HG03045 (cell line): ENCODE measurements at regions not wholly inside any gene's neighbourhood (a gene's known extent, or its start where the extent isn't known, plus 50 kb on each side); places are given as distances from the start of the nearest gene placed in this dataset.

Source experiments
- ATAC-seq: cut with Tn5 transposase; IDR thresholded peaks from one replicate; pipeline ENCODE4 v1.9.1; 2021; ENCODE audit warnings: mild to moderate bottlenecking, moderate library complexity; ENCODE audit not compliant: unreplicated experiment

DNA sequence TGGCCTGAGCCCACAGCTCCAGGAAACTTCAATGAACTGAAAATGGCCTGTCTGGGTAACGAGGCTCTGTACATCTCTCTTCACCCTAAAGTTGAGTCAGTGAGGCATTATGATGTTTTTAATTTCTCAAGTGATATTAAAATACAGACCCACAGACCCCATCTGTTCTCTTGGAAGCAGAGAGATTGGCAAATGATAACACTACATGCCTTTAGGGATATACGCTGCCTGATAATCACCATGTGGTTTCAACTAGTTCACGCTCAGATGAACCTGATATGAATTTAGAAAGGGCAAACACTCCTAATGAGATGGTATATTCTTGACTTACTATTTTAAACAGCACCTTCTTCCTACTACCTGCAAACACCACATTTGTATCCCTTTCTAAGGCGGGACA is 127.5 kb downstream of the RFC3 start:
- no peak for ATAC-seq

DNA sequence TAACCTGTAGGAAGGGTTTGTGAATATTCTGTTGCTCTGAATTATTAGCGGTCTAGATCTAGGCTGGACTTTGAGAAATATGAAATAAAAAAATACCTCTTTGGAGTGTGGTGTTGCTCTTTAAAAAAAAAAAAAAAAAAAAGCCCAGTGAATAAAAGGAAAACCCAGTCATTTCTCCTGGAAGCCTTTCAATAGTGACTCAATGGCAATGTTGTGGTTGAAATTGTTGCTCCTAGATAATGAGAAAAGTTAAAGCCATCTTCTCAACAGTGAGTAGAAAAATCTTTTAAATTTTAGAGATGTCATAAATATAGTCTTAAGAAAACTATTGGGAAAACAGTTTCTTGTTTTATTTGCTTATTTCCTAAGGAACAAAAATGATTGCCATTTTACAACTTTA is 135.3 kb downstream of the RFC3 start:
- ATAC-seq = no peak

DNA sequence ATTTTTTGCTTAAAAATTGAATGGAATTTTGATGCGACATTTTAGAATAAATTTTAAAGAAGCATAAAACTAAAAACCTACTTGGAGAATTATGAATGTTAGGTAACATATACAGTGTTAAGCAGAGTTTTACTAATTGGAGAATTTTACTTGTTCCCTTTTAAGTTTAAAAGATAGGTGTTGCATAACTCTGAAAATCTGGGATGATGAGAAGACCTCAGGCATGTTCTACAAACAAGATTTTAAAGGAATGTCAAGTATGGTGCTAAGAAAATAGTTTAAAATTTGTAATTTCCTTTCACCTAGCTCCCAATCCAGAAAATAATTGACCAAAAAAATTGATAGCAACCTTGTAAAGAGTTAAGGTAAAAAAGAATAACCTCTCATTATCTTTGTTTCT is 135.8 kb downstream of the RFC3 start:
- no peak for ATAC-seq

DNA sequence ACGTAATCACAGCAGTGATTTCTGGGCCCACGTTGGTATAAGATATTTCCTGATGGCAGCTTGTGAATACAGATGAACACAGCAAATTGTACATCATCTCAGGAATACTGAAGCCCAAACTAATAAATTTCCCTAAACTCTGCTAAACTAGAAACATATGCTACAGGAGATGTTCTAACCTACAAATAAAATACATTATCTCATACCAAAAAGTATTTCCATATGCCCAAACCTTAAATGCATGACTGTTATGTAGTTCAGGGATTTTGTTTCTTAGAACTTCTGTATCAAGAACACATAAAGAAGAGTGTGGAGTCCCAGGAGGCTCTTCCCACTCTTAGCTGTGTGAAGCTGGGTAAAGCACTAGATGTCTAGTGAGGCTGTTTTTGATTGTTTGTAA is 138.4 kb downstream of the RFC3 start:
- no peak for ATAC-seq

DNA sequence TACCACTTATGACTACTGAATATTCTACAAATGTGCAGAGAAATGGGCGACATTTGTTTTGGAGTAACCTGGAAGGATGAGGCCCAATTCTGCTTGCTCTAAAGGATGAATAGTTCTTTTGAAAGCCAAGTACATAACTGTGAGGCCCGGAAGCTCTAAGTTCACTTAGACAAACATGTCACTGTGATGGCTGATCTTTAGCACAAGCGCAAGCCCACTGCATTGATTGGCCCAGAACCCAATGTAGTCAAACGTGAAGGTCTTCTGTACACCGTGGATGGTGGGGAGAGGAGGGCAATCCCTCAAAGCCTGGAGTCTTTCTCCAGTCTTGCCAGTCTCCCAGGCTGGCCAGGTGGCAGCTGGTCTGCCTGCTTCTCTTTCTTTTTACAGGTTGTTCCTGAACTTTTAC is 139.6 kb downstream of the RFC3 start:
- ATAC-seq = no peak

DNA sequence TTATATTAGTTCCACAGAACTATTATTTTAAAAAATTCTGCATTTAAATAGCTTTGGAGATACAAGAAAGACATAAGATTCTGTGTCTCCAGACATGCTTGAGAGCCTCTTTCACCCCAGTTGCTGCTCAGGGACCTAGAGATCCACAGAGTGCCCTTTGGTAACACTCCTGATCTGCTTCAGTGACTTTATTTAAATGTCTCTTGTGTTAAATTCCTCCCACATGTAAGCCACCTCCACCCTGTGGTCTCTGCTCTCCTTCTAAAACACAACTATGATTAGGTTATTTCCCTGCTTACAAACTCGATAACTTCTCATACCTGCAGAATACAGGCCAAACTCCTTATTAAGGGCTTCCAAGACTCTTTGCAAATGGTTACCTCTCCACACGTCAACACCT is 141.0 kb downstream of the RFC3 start:
- no peak for ATAC-seq

DNA sequence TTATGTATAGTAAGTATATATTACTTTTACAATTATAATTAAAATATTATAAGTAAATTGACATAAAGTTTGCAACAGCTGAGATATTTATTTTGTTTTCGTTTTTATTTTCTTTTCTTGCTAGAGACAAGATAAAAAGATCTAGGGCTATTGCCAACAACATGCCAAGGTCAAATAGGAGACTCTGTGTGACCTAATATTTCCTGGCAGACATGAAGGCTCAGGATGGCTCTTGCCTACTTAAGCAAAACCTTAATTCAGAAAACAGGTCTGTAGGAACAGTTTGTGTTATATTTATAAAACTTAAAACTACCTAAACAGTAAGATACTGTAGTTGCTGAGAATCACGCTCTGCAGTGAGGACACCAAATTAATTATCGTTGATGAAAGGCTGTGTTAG is 145.2 kb downstream of the RFC3 start:
- no peak for ATAC-seq

DNA sequence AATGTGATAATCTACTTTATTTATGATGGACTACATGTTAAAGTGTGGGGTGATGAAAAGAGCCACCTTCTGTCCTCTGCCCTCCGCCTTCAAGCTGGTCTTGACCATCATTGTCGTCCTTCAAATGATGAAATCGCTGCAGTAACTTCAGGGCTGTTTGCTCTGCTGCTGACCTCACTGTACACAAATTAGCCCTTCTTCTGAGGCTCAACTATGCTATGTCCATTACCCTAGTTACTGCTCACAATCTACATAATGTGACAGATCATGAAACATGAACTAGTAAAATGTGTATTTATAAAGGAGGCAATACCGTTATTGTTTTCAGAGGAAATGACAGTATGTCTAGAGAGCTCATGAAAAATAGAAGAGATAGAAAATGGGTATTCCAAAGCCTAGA is 145.9 kb downstream of the RFC3 start:
- no peak for ATAC-seq

DNA sequence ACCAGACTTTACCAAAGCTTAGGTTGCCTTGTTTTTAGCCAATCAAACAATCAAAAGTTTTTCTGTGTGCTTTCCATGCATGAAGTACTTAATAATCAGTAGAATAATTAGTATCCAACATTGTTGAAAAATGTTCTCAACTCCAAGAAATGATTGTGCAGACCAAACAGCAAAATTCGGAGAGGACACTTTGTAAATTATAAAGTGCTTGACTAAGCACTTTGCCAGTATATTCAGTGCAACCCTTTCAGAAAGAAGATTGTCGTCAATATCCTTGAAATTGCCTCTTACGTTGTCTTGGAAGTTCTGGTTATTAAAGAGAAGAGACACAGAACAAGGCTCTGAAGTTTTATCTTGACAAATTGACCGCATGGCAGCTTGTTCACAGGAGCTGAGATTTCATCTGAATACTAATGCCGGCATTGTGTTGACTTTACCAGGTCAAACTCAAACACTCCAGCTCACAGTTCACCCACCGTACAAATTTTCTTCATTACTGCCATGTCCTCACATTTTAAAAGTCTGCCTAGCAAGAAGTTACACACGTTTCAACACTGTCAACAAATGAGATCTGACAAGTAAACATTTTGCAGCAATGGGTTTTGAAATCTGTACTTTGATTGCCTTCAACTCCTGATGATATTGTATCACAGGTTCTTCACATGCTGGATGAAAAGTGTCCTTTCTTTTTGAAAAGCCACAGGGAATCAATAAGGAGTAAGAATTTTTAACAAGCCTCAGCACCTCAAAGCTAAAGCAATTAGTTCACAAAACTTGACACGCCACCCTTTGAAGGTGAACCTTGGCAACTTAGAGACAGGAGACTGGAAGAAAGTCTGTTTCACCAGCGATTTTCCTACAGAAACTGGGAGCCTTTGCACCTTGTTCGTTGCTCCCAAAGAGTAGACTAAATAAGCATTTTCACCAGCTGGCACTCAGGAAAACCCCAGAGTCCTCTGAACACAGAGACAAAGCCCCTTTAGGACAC is 150.9 kb downstream of the RFC3 start:
- no peak for ATAC-seq

DNA sequence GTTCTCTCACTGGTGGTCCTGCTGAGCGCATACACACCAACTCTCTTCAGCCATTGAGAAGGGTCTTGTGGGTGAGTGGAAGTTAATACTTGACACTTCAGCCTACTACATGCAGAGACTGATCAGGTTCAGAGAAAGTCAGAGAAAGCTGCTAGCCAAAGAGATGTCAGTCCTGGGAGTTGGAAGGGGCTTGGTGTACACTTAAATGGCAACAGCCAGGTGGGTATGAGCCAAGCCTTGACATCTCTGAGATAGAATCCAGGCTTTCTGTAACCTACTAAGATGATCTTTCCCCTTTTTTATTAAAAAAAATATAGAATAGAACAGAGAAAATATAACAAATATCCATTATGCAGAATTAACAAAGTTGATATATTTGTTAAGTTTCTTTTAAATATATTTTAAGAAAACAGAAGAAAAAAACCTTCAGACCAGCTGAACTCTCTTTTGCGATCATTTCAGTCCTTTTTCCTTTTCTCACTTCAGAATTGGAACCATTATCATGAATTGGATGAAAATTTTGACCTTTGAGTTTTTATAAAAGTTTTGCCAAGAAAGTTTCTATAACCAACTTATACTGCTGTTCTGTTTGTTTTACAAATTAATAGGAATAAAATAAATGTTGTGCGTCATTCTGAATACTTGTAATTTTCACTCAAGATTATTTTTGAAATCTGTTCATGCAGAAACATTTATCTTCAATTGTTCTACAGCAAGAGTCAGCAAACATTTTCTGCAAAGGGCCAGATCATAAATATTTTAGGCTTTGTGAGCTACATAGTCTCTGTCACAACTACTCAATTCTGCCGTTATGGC is 153.0 kb downstream of the RFC3 start:
- no peak for ATAC-seq

DNA sequence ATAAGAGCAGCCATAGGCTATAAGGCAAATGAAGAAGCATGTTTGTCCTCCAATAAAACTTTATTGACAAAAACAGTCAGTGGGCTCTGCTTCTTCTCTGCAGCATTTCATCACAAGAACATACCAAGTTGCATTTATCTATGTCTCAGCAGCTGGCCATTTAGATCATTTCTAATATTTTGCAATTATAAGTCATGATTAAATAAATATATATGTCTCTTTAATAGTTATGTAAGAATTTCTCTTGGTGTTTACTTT is 153.5 kb downstream of the RFC3 start:
- ATAC-seq = no peak

DNA sequence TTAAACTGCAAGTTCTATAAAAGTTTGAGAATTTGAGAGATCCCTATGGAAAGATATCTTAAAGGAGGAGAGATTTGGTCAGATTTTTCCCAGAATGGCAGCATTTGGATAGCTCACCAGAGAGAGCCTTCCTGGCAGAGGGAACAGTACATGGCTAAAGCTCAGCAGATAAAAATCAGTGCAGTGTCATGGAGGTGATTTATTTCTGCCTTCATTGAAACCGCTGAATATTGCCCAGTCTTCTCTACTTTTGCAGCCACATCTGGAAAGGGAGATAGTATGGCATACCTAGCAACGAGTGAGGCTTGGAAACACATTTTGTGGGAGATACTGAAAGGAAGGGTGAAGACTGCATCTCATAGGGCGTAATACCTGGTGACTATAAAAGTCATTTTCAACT is 155.2 kb downstream of the RFC3 start:
- no peak for ATAC-seq

DNA sequence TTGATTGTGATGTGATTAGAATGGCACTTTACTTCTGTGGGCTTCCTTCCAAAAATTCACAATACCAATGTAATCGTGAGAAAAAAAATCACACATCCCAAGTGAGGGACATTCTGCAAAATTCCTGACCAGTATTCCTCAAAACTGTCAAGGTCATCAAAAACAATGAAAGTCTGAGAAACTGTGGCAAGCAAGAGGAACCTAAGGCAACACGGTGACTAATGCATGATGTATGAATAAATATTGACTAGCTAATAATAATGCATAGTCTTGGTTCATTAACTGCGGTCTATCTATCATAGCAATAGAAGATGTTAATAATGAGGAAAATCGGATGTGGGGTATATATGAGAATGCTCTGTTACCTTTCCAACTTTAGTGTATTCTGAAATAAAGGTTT is 159.0 kb downstream of the RFC3 start:
- ATAC-seq = no peak

DNA sequence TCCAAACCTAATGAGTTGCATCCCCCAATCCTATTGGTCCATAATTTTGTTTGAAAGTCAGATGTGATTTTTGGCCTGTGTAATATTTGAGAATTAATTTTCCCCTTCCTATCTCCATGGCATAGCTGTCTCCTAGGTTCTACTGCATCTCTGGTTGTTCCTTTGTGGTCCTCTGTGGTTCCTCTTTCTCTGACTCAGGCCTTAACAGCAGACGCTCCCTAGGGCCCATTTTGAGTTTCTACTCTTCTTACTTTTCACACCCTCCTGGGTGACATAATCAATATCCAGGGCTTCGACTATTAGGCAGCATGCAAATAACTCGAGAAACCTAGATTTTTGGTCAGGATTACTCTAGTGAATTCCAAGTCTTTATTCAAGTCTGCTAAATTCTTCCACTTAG is 160.7 kb downstream of the RFC3 start:
- no peak for ATAC-seq

DNA sequence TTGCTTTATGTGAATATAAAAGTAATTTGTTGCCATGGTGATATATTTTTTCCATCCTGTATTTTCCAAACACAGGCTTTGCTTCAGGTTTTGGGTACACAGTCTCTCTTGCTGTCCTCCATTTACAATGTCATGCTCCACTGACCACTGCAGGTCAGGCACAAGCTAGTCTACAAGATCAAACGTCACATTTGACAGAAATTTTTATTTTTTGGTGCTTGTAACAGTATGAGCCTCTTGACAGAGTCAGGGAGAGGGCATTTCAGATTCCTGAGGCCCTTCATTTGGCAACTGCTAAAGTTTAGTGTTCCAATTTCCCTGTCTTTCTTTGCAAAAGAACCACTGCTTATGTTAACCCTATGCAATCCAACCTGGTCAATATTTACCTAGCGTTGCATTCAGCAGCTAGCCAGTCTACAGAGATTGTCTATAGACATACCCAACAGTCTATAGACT is 175.0 kb downstream of the RFC3 start:
- ATAC-seq = no peak

DNA sequence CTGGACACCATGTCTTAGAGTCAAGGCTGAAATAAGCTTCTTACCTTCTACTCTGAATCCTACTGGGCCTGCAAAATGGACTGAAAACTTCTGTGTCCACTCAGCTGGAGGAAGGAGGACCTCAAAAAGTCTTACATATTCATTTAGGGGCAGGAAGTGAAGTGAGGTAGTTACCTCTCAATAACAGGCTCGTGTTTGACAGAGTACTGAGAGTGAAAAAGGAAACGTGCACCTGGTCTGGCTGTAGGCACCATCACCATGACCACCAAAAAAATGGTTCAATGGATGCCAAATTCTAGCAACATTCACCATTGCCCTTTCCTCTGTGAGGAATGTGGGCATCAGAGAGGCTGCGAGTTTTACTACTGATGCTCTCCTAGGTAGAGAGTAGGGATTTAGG is 176.2 kb downstream of the RFC3 start:
- ATAC-seq = no peak

DNA sequence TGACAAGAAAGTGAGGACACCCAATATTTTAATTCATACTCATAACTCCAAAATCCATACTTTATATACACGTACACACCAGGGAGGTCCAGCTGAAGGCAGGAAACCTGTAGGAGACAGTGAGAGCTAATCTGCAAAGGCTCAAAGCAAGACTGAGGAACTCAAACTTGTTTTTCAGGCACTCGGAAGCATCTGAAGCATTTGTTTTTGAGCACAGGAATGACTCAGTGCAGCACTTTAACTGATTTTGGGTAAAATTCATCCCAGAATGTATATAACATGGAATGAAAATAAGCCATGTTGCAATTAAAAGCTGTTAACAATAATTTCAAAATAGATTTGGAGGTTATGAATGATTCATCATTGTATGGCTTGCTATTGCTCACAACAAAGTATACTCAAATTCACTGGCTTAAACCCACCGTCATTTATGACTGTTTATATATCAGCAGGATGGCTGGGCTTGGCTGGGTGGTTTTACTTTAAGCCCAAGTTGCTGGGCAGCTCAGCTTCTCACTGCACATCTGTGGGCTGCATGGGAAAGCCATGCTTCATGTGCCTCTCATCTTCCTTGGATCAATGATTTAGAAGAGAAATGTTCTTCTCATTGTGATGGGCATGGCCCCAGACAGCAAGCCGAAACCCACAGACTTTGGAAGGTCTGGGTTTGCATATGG is 177.0 kb downstream of the RFC3 start:
- ATAC-seq = no peak

DNA sequence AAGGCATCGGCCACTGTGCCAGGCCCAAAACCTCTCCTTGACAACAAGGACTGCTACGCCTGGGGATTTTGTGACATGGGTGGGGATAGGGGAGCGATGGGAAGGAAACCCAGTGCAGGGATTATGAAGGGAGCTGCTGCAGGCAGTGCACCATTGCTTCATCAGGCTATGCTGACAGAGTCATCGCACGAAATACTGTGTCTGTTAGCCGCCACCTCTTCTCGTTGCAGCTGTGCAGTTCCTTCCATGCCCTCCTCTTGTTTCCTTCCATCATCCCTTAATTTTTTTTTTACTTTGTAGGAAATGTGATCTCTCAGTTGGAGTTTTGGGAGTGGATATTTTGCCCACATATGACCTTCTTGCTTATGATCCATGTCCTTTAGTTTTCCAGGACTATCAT is 178.7 kb downstream of the RFC3 start:
- ATAC-seq = no peak

DNA sequence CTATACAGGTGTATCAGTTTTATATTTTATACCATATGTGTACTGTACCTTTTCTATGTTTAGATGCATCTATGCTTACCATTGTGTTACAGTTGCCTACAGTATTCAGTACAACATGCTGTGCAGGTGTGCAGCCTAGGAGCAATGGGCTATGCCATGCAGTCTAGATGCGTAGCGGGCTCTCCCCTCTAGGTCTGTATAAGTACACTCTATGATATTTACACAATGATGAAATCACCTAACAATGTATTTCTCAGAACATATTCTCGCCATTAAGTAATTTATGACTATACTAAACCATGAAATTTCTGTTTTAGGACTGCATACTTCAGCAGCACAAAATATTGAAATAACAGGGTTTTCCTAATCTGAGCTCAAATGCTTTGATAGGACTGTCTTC is 179.6 kb downstream of the RFC3 start:
- no peak for ATAC-seq

DNA sequence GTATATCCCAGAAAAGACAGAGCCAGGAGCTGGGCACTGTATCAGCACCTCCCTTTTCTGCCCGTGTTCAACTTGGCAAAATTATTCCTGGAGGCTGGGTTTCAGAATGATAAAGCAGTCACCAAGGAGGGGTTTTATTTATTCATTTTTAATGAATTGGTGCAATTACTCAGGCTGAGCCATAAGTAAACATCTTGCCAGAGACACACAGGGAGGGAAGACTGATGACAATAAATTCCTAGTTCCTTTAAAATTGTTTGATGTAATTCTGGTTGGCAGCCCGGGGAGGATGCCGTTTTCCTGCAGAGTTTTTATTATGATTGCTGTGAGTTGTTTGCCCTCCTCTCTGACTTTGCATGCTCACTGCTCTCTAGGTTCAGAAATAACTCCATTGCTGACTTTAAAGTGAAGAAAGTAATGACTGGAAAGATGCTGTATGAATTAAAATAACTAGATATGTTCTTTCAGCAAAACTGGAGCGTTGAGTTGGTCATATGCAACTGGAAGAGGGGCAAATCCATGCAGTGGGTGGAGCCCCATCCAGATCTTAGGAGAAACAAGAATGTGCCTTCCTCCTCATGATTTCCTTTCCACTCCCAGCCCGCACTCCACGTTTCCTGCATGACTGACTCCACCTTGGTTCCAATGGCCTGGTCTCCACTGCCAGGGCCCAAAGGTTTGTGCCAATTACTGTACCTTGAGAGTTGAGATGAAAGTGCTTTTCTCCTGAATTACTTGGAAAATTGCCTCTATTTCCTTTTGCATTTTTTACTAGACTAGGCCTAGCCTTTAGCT is 182.1 kb downstream of the RFC3 start:
- no peak for ATAC-seq

DNA sequence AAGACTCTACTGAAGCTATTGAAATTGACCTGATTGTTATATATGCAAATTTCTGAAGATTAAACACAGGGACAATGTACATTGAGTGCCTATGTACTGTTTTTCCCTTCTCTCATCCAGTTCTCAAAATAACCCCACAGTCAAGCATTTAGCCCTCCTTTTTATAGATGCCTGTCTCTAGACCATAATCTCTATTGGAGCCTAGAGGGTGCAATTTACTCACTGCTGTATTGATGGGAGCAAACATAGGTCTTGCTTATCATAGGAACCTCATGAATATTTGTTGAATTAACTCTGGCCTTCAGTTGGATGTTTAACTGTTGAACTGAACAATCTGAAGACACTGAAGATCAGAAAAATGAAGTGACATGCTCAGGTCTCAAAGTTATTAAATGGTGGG is 183.0 kb downstream of the RFC3 start:
- no peak for ATAC-seq
